T-helper 2 cell treated with Interferon-gamma antibody and Interleukin-4, amounts not matched to agents 5 μg/mL and 100 μg/mL, for 36 hours (primary cell): ENCODE measurements at regions not wholly inside any gene's neighbourhood (a gene's known extent, or its start where the extent isn't known, plus 50 kb on each side); places are given as distances from the start of the nearest gene placed in this dataset.
A peak's percentile ranks its signal among the peaks of the same experiment; 100 is the strongest.
"Not testable (repeated sequence)": the region's sequence is repeated elsewhere in the genome, so short reads cannot be mapped to it uniquely, and the experiment has no call there.

ENCODE experiments used
- DNase-seq: peaks from one replicate; pipeline ENCODE4 v3.0.0; 2021; ENCODE audit warnings: low spot score
- H3K27ac Mint-ChIP-seq: one replicate; pipeline ENCODE4 v1.8.0; 2021; ENCODE audit warnings: mild to moderate bottlenecking, mixed read lengths
- H3K27me3 Mint-ChIP-seq: one replicate; pipeline ENCODE4 v1.8.0; 2021; ENCODE audit warnings: low read depth, mixed read lengths
- H3K36me3 Mint-ChIP-seq: one replicate; pipeline ENCODE4 v1.8.0; 2021; ENCODE audit warnings: low read depth, mixed read lengths
- H3K4me1 Mint-ChIP-seq: one replicate; pipeline ENCODE4 v1.8.0; 2021; ENCODE audit warnings: low read depth, mixed read lengths
- H3K4me3 Mint-ChIP-seq: one replicate; pipeline ENCODE4 v1.8.0; 2022; ENCODE audit warnings: mild to moderate bottlenecking, moderate library complexity, mixed read lengths
- H3K9me3 Mint-ChIP-seq: one replicate; pipeline ENCODE4 v1.8.0; 2021; ENCODE audit warnings: mixed read lengths

GRCh38 chr21:5121399-5121798, 5400.0 kb upstream of the TPTE start:
- not testable (repeated sequence) for H3K4me1 Mint-ChIP-seq, H3K4me3 Mint-ChIP-seq, H3K27me3 Mint-ChIP-seq, DNase-seq, H3K9me3 Mint-ChIP-seq, H3K27ac Mint-ChIP-seq, H3K36me3 Mint-ChIP-seq

GRCh38 chr21:5121849-5122248, 5399.5 kb upstream of the TPTE start:
- H3K4me1 Mint-ChIP-seq, H3K4me3 Mint-ChIP-seq, H3K9me3 Mint-ChIP-seq, H3K36me3 Mint-ChIP-seq, H3K27me3 Mint-ChIP-seq, DNase-seq, H3K27ac Mint-ChIP-seq: not testable (repeated sequence)

GRCh38 chr21:5123655-5124054, 5397.7 kb upstream of the TPTE start:
- H3K27ac Mint-ChIP-seq, H3K27me3 Mint-ChIP-seq, H3K36me3 Mint-ChIP-seq, H3K9me3 Mint-ChIP-seq, H3K4me1 Mint-ChIP-seq, H3K4me3 Mint-ChIP-seq: not testable (repeated sequence)
- DNase-seq: peak; percentile 70

- Mint-ChIP-seq H3K4me3 (peak overlapping the region; percentile 55), H3K27ac (peak overlapping the region; percentile 41)
- H3K27me3 Mint-ChIP-seq, H3K9me3 Mint-ChIP-seq, H3K36me3 Mint-ChIP-seq, H3K4me1 Mint-ChIP-seq: not testable (repeated sequence)
- peak; percentile 99 for DNase-seq
These were observed 5393.1 kb upstream of the TPTE start for GRCh38 chr21:5128261-5128660.

GRCh38 chr21:5133824-5134223, 5387.6 kb upstream of the TPTE start:
- H3K4me3 Mint-ChIP-seq, H3K27ac Mint-ChIP-seq, DNase-seq, H3K36me3 Mint-ChIP-seq, H3K4me1 Mint-ChIP-seq, H3K9me3 Mint-ChIP-seq, H3K27me3 Mint-ChIP-seq: not testable (repeated sequence)

- DNase-seq, H3K9me3 Mint-ChIP-seq, H3K4me3 Mint-ChIP-seq, H3K27me3 Mint-ChIP-seq, H3K4me1 Mint-ChIP-seq, H3K36me3 Mint-ChIP-seq, H3K27ac Mint-ChIP-seq: not testable (repeated sequence)
These were observed 5385.0 kb upstream of the TPTE start for GRCh38 chr21:5136406-5136805.

GRCh38 chr21:5137006-5137405, 5384.4 kb upstream of the TPTE start:
- DNase-seq, H3K9me3 Mint-ChIP-seq, H3K4me3 Mint-ChIP-seq, H3K4me1 Mint-ChIP-seq, H3K27me3 Mint-ChIP-seq, H3K36me3 Mint-ChIP-seq, H3K27ac Mint-ChIP-seq: not testable (repeated sequence)

GRCh38 chr21:5138687-5139086, 5382.7 kb upstream of the TPTE start:
- not testable (repeated sequence) for H3K9me3 Mint-ChIP-seq

GRCh38 chr21:5139528-5139927, 5381.9 kb upstream of the TPTE start:
- H3K4me1 Mint-ChIP-seq, H3K9me3 Mint-ChIP-seq, DNase-seq, H3K27me3 Mint-ChIP-seq, H3K27ac Mint-ChIP-seq, H3K36me3 Mint-ChIP-seq, H3K4me3 Mint-ChIP-seq: not testable (repeated sequence)

More at GRCh38 chr21:5138687-5139086, 5382.7 kb upstream of the TPTE start:
- not testable (repeated sequence) for H3K36me3 Mint-ChIP-seq, DNase-seq, H3K27ac Mint-ChIP-seq, H3K4me3 Mint-ChIP-seq, H3K4me1 Mint-ChIP-seq, H3K27me3 Mint-ChIP-seq

- H3K36me3 Mint-ChIP-seq, DNase-seq, H3K9me3 Mint-ChIP-seq, H3K4me1 Mint-ChIP-seq, H3K27me3 Mint-ChIP-seq, H3K4me3 Mint-ChIP-seq, H3K27ac Mint-ChIP-seq: not testable (repeated sequence)
These were observed 5378.4 kb upstream of the TPTE start for GRCh38 chr21:5143011-5143410.

GRCh38 chr21:5144731-5145130, 5376.7 kb upstream of the TPTE start:
- H3K9me3 Mint-ChIP-seq, H3K4me3 Mint-ChIP-seq, DNase-seq, H3K27me3 Mint-ChIP-seq, H3K4me1 Mint-ChIP-seq, H3K27ac Mint-ChIP-seq, H3K36me3 Mint-ChIP-seq: not testable (repeated sequence)

GRCh38 chr21:5147685-5148084, 5373.7 kb upstream of the TPTE start:
- not testable (repeated sequence) for H3K4me1 Mint-ChIP-seq, DNase-seq, H3K27me3 Mint-ChIP-seq, H3K27ac Mint-ChIP-seq, H3K9me3 Mint-ChIP-seq, H3K4me3 Mint-ChIP-seq, H3K36me3 Mint-ChIP-seq

GRCh38 chr21:5149222-5149621, 5372.2 kb upstream of the TPTE start:
- H3K4me3 Mint-ChIP-seq, H3K36me3 Mint-ChIP-seq, H3K9me3 Mint-ChIP-seq, H3K4me1 Mint-ChIP-seq, DNase-seq, H3K27me3 Mint-ChIP-seq, H3K27ac Mint-ChIP-seq: not testable (repeated sequence)

GRCh38 chr21:5153842-5154640, 5367.3 kb upstream of the TPTE start:
- DNase-seq, H3K9me3 Mint-ChIP-seq, H3K27ac Mint-ChIP-seq, H3K4me3 Mint-ChIP-seq, H3K4me1 Mint-ChIP-seq, H3K27me3 Mint-ChIP-seq, H3K36me3 Mint-ChIP-seq: not testable (repeated sequence)

- H3K4me3 Mint-ChIP-seq, H3K4me1 Mint-ChIP-seq, H3K9me3 Mint-ChIP-seq, H3K27me3 Mint-ChIP-seq, H3K36me3 Mint-ChIP-seq, H3K27ac Mint-ChIP-seq: not testable (repeated sequence)
- DNase-seq: peak; percentile 91
These were observed 5366.8 kb upstream of the TPTE start for GRCh38 chr21:5154641-5154982.
